ENCODE measurements at regions not wholly inside any gene's neighbourhood (a gene's known extent, or its start where the extent isn't known, plus 50 kb on each side); places are given as distances from the start of the nearest gene placed in this dataset.

- no peak for TF ChIP-seq CTCF (IDR thresholded peaks at IDR 0.05)
- no peak for TF ChIP-seq POLR2A (IDR thresholded peaks at IDR 0.05)
These were observed 103.2 kb upstream of the RUNX3 start for GRCh38 chr1:25033030-25033827.
